Mucosa of stomach (tissue), 1 donor: ENCODE measurements at regions not wholly inside any gene's neighbourhood (a gene's known extent, or its start where the extent isn't known, plus 50 kb on each side); places are given as distances from the start of the nearest gene placed in this dataset.

Source experiments
- H3K27me3 ChIP-seq: one replicate; pipeline ENCODE4 v1.7.0; 2013; ENCODE audit warnings: mild to moderate bottlenecking, low read length; ENCODE audit not compliant: control insufficient read depth, insufficient read depth
- H3K36me3 ChIP-seq: one replicate; pipeline ENCODE4 v1.7.0; 2013; ENCODE audit warnings: low read length; ENCODE audit not compliant: control insufficient read depth, insufficient read depth
- H3K4me1 ChIP-seq: one replicate; pipeline ENCODE4 v1.7.0; 2013; ENCODE audit warnings: mild to moderate bottlenecking, low read length; ENCODE audit not compliant: control insufficient read depth, insufficient read depth
- H3K4me3 ChIP-seq: one replicate; pipeline ENCODE4 v1.7.0; 2013; ENCODE audit warnings: low read length
- H3K9ac ChIP-seq: one replicate; pipeline ENCODE4 v1.7.0; 2013; ENCODE audit warnings: mild to moderate bottlenecking, low read length, moderate library complexity
- H3K9me3 ChIP-seq: one replicate; pipeline ENCODE4 v1.7.0; 2013; ENCODE audit warnings: mild to moderate bottlenecking, low read length, moderate library complexity; ENCODE audit not compliant: control insufficient read depth
- donor health status: Pancreatic carcinoma.

- Histone ChIP-seq H3K9me3 (no peaks in the 10 kb centered on the region), H3K9ac (no peak overlapping the region), H3K36me3 (no peaks in the 10 kb centered on the region), H3K4me1 (no peaks in the 10 kb centered on the region), H3K4me3 (no peak overlapping the region), H3K27me3 (no peaks in the 10 kb centered on the region)
Observed at GRCh38 chr4:30882995-30883675, 163.0 kb downstream of the PCDH7 start.

GRCh38 chr4:30901461-30902451 is 181.6 kb downstream of the PCDH7 start:
- Histone ChIP-seq H3K27me3 (no peaks in the 10 kb centered on the region), H3K4me1 (peaks cover 5% of the 10 kb centered on the region), H3K4me3 (no peak overlapping the region), H3K36me3 (no peaks in the 10 kb centered on the region), H3K9ac (no peak overlapping the region), H3K9me3 (no peaks in the 10 kb centered on the region)

GRCh38 chr4:30903502-30904214 is 183.5 kb downstream of the PCDH7 start:
- Histone ChIP-seq H3K9ac (no peak overlapping the region), H3K4me3 (no peak overlapping the region), H3K4me1 (peaks cover 5% of the 10 kb centered on the region), H3K9me3 (no peaks in the 10 kb centered on the region), H3K27me3 (no peaks in the 10 kb centered on the region), H3K36me3 (no peaks in the 10 kb centered on the region)

- Histone ChIP-seq H3K9me3 (no peaks in the 10 kb centered on the region), H3K36me3 (no peaks in the 10 kb centered on the region), H3K27me3 (no peaks in the 10 kb centered on the region), H3K9ac (no peak overlapping the region), H3K4me1 (peaks cover 5% of the 10 kb centered on the region), H3K4me3 (no peak overlapping the region)
Observed at GRCh38 chr4:30904215-30904555, 184.0 kb downstream of the PCDH7 start.

- H3K9ac ChIP-seq = no peak overlapping the region
- H3K27me3 ChIP-seq = no peaks in the 10 kb centered on the region
- no peaks in the 10 kb centered on the region for H3K9me3 ChIP-seq
- H3K4me1 ChIP-seq = peaks cover 5% of the 10 kb centered on the region
- no peaks in the 10 kb centered on the region for H3K36me3 ChIP-seq
- no peak overlapping the region for H3K4me3 ChIP-seq
Observed at GRCh38 chr4:30904588-30904987, 184.4 kb downstream of the PCDH7 start.

GRCh38 chr4:30912098-30912714 is 192.0 kb downstream of the PCDH7 start:
- Histone ChIP-seq H3K4me1 (no peaks in the 10 kb centered on the region), H3K9me3 (no peaks in the 10 kb centered on the region), H3K9ac (no peak overlapping the region), H3K4me3 (no peak overlapping the region), H3K36me3 (no peaks in the 10 kb centered on the region), H3K27me3 (no peaks in the 10 kb centered on the region)

DNA sequence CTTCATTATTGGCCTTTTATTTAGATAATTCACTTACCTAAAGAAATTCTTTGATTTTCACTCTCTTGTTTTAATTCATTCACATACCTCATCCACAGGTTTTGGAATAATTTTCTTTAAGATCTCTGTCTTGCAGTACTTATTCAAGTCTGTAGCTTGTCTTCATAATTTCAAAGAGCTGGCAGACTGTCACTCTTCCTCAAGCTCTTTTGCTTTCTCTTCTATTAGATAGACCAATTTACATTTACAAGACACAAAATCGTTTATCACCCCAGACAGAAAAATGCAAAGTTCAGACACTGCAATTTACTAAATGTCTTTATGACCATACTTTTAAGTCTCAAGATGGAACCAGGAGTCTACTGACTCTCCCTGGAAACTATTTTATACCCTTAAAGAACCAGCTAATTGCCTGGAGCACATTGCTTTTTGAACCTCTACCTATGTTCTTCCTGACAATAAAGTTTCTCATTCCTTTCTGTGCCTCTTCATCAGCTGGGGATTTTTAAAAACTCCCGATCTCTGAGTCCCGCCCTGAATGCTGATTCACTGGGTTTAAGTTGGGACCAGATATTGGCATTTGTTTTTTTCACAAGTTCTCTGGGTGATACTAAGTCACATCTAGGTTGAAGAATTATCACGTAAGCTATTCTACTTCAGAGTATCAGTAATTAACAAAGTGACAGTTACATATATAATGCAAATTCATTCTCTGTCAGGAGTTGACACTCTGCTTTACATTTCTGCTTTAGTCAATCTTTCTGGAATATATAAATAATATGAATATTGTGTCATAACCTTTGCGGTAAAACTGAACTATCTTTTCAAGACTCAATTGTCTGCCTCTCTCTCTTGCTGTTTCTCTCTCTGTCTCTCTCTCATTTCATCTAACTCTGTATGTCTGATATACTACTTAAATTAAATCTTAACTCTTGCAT is 196.4 kb downstream of the PCDH7 start:
- Histone ChIP-seq H3K27me3 (no peaks in the 10 kb centered on the region), H3K4me1 (no peaks in the 10 kb centered on the region)

GRCh38 chr4:30917946-30918345 is 197.8 kb downstream of the PCDH7 start:
- H3K9ac ChIP-seq = no peak overlapping the region
- H3K27me3 ChIP-seq = no peaks in the 10 kb centered on the region
- H3K9me3 ChIP-seq = no peaks in the 10 kb centered on the region
- no peaks in the 10 kb centered on the region for H3K4me1 ChIP-seq
- no peak overlapping the region for H3K4me3 ChIP-seq
- H3K36me3 ChIP-seq = no peaks in the 10 kb centered on the region

More for the DNA sequence above, 196.4 kb downstream of the PCDH7 start:
- no peaks in the 10 kb centered on the region for H3K9me3 ChIP-seq
- no peak overlapping the region for H3K4me3 ChIP-seq
- H3K36me3 ChIP-seq = no peaks in the 10 kb centered on the region
- no peak overlapping the region for H3K9ac ChIP-seq

GRCh38 chr4:30919458-30919857 is 199.3 kb downstream of the PCDH7 start:
- no peak overlapping the region for H3K9ac ChIP-seq
- no peaks in the 10 kb centered on the region for H3K27me3 ChIP-seq
- H3K36me3 ChIP-seq = no peaks in the 10 kb centered on the region
- H3K4me1 ChIP-seq = no peaks in the 10 kb centered on the region
- H3K4me3 ChIP-seq = no peak overlapping the region
- H3K9me3 ChIP-seq = no peaks in the 10 kb centered on the region

DNA sequence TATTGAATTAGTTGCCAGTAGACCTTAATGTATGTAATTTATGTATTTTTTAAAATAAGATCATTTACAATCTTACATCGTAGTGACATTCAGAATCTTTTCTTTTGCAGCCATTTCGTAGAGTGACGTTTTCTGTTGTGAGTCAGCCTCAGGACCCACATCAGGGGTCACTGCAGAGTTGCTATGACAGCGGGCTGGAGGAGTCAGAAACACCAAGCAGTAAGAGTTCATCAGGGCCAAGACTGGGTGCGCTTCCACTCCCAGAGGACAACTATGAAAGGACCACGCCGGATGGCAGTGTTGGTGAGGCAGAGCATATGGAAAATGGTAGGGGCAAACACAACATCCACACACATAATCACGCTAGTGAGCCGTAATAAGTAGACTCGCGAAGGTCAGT is 199.9 kb downstream of the PCDH7 start:
- Histone ChIP-seq H3K4me1 (no peaks in the 10 kb centered on the region), H3K9me3 (no peaks in the 10 kb centered on the region), H3K4me3 (no peak overlapping the region), H3K27me3 (no peaks in the 10 kb centered on the region), H3K36me3 (no peaks in the 10 kb centered on the region), H3K9ac (no peak overlapping the region)

DNA sequence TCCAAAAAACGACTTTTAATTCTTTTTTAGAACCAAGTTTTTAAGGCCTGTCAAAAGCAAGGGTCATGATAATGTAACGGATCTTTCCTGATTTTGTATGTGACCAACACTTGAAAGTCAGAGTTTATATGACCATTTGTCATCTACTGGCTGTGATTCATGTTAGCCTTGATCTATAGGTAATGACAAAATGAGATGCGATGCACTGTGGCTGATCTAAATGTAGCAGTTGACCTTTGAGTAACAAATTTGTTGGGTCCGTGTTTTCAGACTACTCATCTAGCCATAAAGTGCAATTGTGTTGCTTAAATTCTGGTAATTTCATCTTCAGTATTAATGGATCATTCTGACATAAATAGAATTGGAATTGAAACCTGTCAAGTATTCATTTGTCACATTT is 202.5 kb downstream of the PCDH7 start:
- no peaks in the 10 kb centered on the region for H3K27me3 ChIP-seq
- no peak overlapping the region for H3K4me3 ChIP-seq
- no peaks in the 10 kb centered on the region for H3K36me3 ChIP-seq
- no peak overlapping the region for H3K9ac ChIP-seq
- H3K9me3 ChIP-seq = no peaks in the 10 kb centered on the region
- H3K4me1 ChIP-seq = no peaks in the 10 kb centered on the region
